ENCODE measurements at regions not wholly inside any gene's neighbourhood (a gene's known extent, or its start where the extent isn't known, plus 50 kb on each side); places are given as distances from the start of the nearest gene placed in this dataset.

- TF ChIP-seq CTCF (conservative IDR thresholded peaks at IDR 0.05) (no peak), EZH2 (IDR thresholded peaks at IDR 0.05; ENCODE audit: low read depth) (no peak)
Measured at GRCh38 chr19:29075149-29075548, 137.8 kb downstream of the UQCRFS1 start.

All from PC-9 (cell line).